NB4 (cell line): ENCODE measurements at regions not wholly inside any gene's neighbourhood (a gene's known extent, or its start where the extent isn't known, plus 50 kb on each side); places are given as distances from the start of the nearest gene placed in this dataset.

Source experiments
- DNase-seq: peaks from one replicate; pipeline ENCODE4 v3.0.0; 2010; ENCODE audit warnings: low read depth
- H3K4me3 ChIP-seq: one replicate; pipeline ENCODE4 v1.5.1; 2011; ENCODE audit warnings: mild to moderate bottlenecking, low read depth, low read length, moderate library complexity
- CTCF ChIP-seq: IDR thresholded peaks from one replicate; pipeline ENCODE4 v1.5.1; 2012; ENCODE audit warnings: low read depth, low read length
- MAX ChIP-seq: IDR thresholded peaks from 2 replicates; pipeline ENCODE4 v1.6.1; 2011; ENCODE audit warnings: low read depth, low read length
- MYC ChIP-seq: IDR thresholded peaks from 2 replicates; pipeline ENCODE4 v1.6.1; 2011; ENCODE audit warnings: low read depth, low read length
- POLR2A ChIP-seq: IDR thresholded peaks from 2 replicates; pipeline ENCODE4 v1.6.1; 2011; ENCODE audit warnings: mild to moderate bottlenecking; ENCODE audit not compliant: insufficient read length; ENCODE audit errors: extremely low read depth

GRCh38 chr4:176404621-176405020 lies 84.9 kb downstream of the SPCS3 start:
- TF ChIP-seq MYC (no peak), CTCF (no peak), POLR2A (no peak), MAX (no peak)
- DNase-seq = no peak
- H3K4me3 ChIP-seq = no peak overlapping the region

- no peak for DNase-seq
- H3K4me3 ChIP-seq = no peak overlapping the region
- TF ChIP-seq MAX = no peak
Observed at GRCh38 chr4:176406297-176406696, 86.5 kb downstream of the SPCS3 start.

- no peak overlapping the region for H3K4me3 ChIP-seq
- no peak for DNase-seq
- TF ChIP-seq CTCF (no peak), POLR2A (no peak), MYC (no peak), MAX (no peak)
Observed at GRCh38 chr4:176406736-176407135, 87.0 kb downstream of the SPCS3 start.

- DNase-seq = no peak
- TF ChIP-seq MAX (no peak), POLR2A (no peak), CTCF (no peak), MYC (no peak)
- no peak overlapping the region for H3K4me3 ChIP-seq
Observed at GRCh38 chr4:176409627-176410026, 89.9 kb downstream of the SPCS3 start.

- no peak overlapping the region for H3K4me3 ChIP-seq
- no peak for TF ChIP-seq POLR2A
- TF ChIP-seq MYC = no peak
- TF ChIP-seq MAX = no peak
- TF ChIP-seq CTCF = no peak
- no peak for DNase-seq
Observed at GRCh38 chr4:176413171-176413570, 93.4 kb downstream of the SPCS3 start.

- no peak for TF ChIP-seq POLR2A
- no peak for TF ChIP-seq MYC
- no peak for TF ChIP-seq CTCF
- TF ChIP-seq MAX = no peak
- DNase-seq = no peak
- no peak overlapping the region for H3K4me3 ChIP-seq
Observed at GRCh38 chr4:176422001-176422400, 102.2 kb downstream of the SPCS3 start.
